ENCODE measurements at regions not wholly inside any gene's neighbourhood (a gene's known extent, or its start where the extent isn't known, plus 50 kb on each side); places are given as distances from the start of the nearest gene placed in this dataset.

DNA sequence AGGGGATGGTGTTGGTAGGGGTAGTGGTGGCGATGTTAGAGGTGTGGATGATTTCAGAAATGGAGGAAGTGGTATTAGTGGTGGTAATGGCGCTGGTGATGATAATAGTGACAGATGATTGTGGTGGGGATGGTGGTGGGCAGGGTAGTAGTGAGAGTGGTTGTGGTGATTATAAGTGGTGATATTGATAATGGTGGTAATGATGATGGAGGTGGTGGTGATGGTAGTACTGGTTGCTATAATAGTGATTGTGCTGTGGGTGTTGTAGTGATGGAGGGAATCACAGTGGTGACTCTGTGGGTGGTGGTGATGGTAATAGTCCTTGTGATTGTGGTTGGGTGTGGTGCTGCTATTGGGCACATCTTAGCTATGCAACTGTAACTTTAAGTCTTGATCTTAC lies 61.6 kb upstream of the TBX20 start:
- no peak for TF ChIP-seq CTCF (IDR thresholded peaks at IDR 0.05)
- Mint-ChIP-seq H3K36me3 (ENCODE audit: low read depth) (no peaks in the 10 kb centered on the region), H3K27me3 (ENCODE audit: insufficient read depth) (peaks cover 2% of the 10 kb centered on the region; the same call in 1 of the 2 replicates), H3K9me3 (peaks cover 3% of the 10 kb centered on the region; the same call in 1 of the 2 replicates), H3K27ac (no peak overlapping the region), H3K4me1 (ENCODE audit: low read depth) (no peaks in the 10 kb centered on the region), H3K4me3 (no peak overlapping the region)
- DNase-seq = no peak

DNA sequence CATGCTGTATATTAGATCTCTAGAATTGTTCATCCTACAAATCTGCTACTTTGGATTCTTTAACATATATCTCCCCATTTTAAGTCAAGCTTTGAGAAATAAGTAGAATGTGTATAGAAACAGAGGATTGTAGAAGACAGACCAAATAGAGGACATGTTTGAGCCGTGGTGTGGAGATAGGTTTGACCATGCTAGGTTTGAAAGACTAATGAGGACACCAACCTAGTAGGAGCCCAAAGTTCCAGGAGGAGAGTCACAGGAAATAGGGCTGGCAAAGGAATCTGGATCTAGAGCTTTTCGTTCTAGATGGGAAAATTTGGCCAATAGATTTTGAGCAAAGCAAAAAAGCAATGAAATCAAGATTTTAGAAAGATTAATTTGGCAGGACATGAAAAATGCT lies 60.5 kb upstream of the TBX20 start:
- no peak overlapping the region for H3K4me3 Mint-ChIP-seq
- peaks cover 3% of the 10 kb centered on the region; the same call in 1 of the 2 replicates for H3K9me3 Mint-ChIP-seq
- no peak for DNase-seq
- peaks cover 2% of the 10 kb centered on the region; the same call in 1 of the 2 replicates for H3K27me3 Mint-ChIP-seq (ENCODE audit: insufficient read depth)
- no peaks in the 10 kb centered on the region for H3K4me1 Mint-ChIP-seq (ENCODE audit: low read depth)
- no peaks in the 10 kb centered on the region for H3K36me3 Mint-ChIP-seq (ENCODE audit: low read depth)
- H3K27ac Mint-ChIP-seq = no peak overlapping the region
- no peak for TF ChIP-seq CTCF (IDR thresholded peaks at IDR 0.05)

DNA sequence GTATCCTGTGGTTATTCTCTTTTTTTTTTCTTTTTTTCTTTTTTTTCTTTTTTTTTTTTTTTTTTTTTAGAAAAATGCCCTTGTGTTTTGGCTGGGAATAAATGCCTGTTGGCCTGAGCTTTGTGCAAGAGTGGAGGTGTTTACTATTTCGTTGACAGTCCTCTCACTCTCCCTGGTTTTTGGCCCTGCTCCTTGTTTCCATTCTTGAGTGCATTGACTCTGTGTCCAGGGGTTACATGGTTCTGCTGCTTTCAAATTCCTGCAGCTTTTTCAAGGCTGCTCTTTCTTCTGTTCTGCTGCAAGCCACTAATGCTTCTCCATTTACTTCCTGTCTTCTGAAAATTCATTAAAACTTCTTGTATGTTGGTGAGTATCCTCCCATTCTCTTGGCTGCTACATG lies 59.7 kb upstream of the TBX20 start:
- H3K27me3 Mint-ChIP-seq (ENCODE audit: insufficient read depth) = peaks cover 2% of the 10 kb centered on the region; the same call in 1 of the 2 replicates

More for the DNA sequence above, 59.7 kb upstream of the TBX20 start:
- Mint-ChIP-seq H3K9me3 (peaks cover 3% of the 10 kb centered on the region; the same call in 1 of the 2 replicates), H3K4me3 (no peak overlapping the region), H3K27ac (no peak overlapping the region), H3K36me3 (ENCODE audit: low read depth) (no peaks in the 10 kb centered on the region), H3K4me1 (ENCODE audit: low read depth) (no peaks in the 10 kb centered on the region)
- DNase-seq = no peak
- TF ChIP-seq CTCF (IDR thresholded peaks at IDR 0.05) = no peak

Data from HFFc6 (cell line).